ENCODE measurements at regions not wholly inside any gene's neighbourhood (a gene's known extent, or its start where the extent isn't known, plus 50 kb on each side); places are given as distances from the start of the nearest gene placed in this dataset.

GRCh38 chr5:112472614-112473013, 53.5 kb upstream of the EPB41L4A start:
- H3K27ac ChIP-seq, result no peak overlapping the region
- TF ChIP-seq, protein P1, sequence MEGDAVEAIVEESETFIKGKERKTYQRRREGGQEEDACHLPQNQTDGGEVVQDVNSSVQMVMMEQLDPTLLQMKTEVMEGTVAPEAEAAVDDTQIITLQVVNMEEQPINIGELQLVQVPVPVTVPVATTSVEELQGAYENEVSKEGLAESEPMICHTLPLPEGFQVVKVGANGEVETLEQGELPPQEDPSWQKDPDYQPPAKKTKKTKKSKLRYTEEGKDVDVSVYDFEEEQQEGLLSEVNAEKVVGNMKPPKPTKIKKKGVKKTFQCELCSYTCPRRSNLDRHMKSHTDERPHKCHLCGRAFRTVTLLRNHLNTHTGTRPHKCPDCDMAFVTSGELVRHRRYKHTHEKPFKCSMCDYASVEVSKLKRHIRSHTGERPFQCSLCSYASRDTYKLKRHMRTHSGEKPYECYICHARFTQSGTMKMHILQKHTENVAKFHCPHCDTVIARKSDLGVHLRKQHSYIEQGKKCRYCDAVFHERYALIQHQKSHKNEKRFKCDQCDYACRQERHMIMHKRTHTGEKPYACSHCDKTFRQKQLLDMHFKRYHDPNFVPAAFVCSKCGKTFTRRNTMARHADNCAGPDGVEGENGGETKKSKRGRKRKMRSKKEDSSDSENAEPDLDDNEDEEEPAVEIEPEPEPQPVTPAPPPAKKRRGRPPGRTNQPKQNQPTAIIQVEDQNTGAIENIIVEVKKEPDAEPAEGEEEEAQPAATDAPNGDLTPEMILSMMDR (IDR thresholded peaks at IDR 0.05), result no peak
- H3K4me3 ChIP-seq (ENCODE audit: low read depth in 1 of 2, low read length in 1 of 2), result no peak overlapping the region
- no peaks in the 10 kb centered on the region for H3K27me3 ChIP-seq
- H3K9me3 ChIP-seq, result no peaks in the 10 kb centered on the region
- no peaks in the 10 kb centered on the region for H3K4me1 ChIP-seq (ENCODE audit: control insufficient read depth in 1 of 2, insufficient read depth in 1 of 2, low read depth in 1 of 2, low read length in 1 of 2)
- H3K36me3 ChIP-seq, result no peaks in the 10 kb centered on the region

- Histone ChIP-seq H3K36me3 (no peaks in the 10 kb centered on the region), H3K9me3 (no peaks in the 10 kb centered on the region), H3K4me3 (ENCODE audit: low read depth in 1 of 2, low read length in 1 of 2) (no peak overlapping the region), H3K4me1 (ENCODE audit: control insufficient read depth in 1 of 2, insufficient read depth in 1 of 2, low read depth in 1 of 2, low read length in 1 of 2) (no peaks in the 10 kb centered on the region), H3K27ac (no peak overlapping the region), H3K27me3 (no peaks in the 10 kb centered on the region)
- TF ChIP-seq, protein P1 (IDR thresholded peaks at IDR 0.05), result no peak
Measured at GRCh38 chr5:112473989-112474388, 54.9 kb upstream of the EPB41L4A start.

GRCh38 chr5:112475747-112476365, 56.8 kb upstream of the EPB41L4A start:
- Histone ChIP-seq H3K4me3 (ENCODE audit: low read depth in 1 of 2, low read length in 1 of 2) (no peak overlapping the region), H3K4me1 (ENCODE audit: control insufficient read depth in 1 of 2, insufficient read depth in 1 of 2, low read depth in 1 of 2, low read length in 1 of 2) (no peaks in the 10 kb centered on the region), H3K9me3 (no peaks in the 10 kb centered on the region), H3K36me3 (no peaks in the 10 kb centered on the region), H3K27ac (no peak overlapping the region), H3K27me3 (no peaks in the 10 kb centered on the region)
- TF ChIP-seq, protein P1 (IDR thresholded peaks at IDR 0.05), result no peak

DNA sequence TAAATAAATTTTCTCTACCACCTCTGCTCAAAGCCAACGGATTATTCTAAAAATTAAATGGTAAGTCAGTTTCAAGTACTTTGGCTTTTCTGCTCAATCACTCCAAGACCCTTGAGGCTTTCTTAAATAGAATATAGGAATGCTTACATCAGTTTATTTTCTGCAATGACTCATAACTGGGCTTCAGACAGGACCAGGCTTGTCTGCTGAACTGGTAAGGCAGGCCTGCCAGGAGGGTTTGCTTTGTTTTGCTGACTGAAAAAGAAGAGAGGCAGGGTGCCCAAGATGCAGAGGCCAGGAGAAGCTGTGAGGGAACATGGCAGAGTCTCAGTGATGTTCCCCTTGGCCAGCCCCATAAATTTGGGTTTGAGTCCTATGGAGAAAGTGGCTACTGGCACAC, 60.3 kb upstream of the EPB41L4A start:
- Histone ChIP-seq H3K36me3 (no peaks in the 10 kb centered on the region), H3K27me3 (no peaks in the 10 kb centered on the region), H3K4me3 (ENCODE audit: low read depth in 1 of 2, low read length in 1 of 2) (no peak overlapping the region), H3K27ac (no peak overlapping the region), H3K4me1 (ENCODE audit: control insufficient read depth in 1 of 2, insufficient read depth in 1 of 2, low read depth in 1 of 2, low read length in 1 of 2) (no peaks in the 10 kb centered on the region), H3K9me3 (no peaks in the 10 kb centered on the region)
- TF ChIP-seq, protein P1 (IDR thresholded peaks at IDR 0.05), result no peak

DNA sequence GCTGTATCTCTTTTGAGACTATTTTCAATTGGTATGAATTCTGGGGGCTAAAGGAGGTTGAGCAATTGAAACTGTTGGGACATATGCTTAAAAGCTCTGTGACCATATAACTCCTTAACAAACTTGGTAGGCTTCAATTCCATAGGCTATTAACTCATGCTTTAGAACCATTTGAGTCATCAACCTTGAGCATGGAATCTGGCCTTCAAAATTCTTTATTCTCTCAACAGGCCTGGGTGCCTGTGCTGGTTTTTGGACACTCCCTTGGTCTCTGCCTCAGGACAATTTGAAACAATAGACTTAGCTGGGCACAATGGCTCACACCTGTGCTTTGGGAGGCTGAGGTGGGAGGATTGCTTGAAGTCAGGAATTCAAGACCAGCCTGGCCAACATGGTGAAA, 61.4 kb upstream of the EPB41L4A start:
- Histone ChIP-seq H3K27ac (no peak overlapping the region), H3K9me3 (no peaks in the 10 kb centered on the region), H3K4me1 (ENCODE audit: control insufficient read depth in 1 of 2, insufficient read depth in 1 of 2, low read depth in 1 of 2, low read length in 1 of 2) (no peaks in the 10 kb centered on the region), H3K27me3 (no peaks in the 10 kb centered on the region), H3K4me3 (ENCODE audit: low read depth in 1 of 2, low read length in 1 of 2) (no peak overlapping the region), H3K36me3 (no peaks in the 10 kb centered on the region)
- TF ChIP-seq, protein P1 (IDR thresholded peaks at IDR 0.05), result no peak

Measured in neutrophil (primary cell).